Daoy (cell line): ENCODE measurements at regions not wholly inside any gene's neighbourhood (a gene's known extent, or its start where the extent isn't known, plus 50 kb on each side); places are given as distances from the start of the nearest gene placed in this dataset.

Experiments
- DNase-seq: peaks from one replicate; pipeline ENCODE4 v3.0.0-alpha.2; 2015; ENCODE audit warnings: low read depth

DNA sequence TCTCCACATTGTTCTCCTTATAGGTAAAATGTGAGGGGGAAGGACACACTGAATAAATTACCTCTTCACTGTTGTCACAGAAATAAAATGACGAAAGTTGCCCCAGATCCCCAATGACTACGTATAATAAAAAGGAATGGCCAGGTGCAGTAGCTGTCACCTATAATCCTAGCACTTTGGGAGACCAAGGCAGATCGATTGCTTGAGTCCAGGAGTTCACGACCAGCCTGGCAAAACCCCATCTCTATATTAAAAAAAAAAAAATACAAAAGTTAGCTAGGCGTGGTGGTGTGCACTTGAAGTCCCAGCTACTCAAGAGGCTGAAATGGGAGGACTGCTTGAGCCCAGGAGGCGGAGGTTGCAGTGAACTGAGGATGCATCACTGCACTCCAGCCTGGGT, 82.2 kb upstream of the APC start:
- no peak for DNase-seq

DNA sequence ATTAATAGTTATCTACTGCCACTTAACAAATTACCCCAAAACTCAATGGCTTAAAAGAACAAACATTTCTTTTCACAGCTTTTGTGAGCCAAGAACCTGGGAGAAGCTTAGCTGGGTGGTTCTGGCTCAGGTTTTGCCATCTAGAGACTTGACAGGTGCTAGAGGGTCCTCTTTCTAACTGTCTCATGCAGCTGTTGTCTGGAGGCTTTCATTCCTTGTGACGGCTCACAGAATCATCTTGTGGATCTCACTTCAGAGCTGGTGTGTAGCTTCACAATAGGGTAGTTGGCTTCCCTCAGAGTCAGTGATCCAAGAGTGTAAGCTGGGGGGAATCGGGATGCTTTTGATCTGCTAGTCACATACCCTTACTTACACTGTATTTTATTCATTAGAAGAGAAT, 81.2 kb upstream of the APC start:
- no peak for DNase-seq

DNA sequence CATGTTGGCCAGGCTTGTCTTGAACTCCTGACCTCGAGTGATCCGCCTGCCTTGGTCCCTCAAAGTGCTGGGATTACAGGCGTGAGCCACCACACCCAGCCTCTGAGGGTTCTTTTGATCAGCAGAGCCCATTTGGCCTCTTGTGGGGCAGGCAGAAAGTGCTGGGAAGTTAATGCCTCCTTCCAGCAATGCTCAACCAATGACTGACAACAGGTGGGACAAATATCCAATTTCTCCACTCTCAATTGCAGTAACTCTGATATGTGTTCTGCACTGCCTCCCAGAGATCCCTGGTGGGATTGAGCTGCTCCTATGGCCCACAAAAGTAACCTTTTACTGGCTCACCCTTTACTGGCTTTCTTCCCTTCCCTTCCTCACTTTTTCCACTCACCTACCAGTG, 79.9 kb upstream of the APC start:
- no peak for DNase-seq

DNA sequence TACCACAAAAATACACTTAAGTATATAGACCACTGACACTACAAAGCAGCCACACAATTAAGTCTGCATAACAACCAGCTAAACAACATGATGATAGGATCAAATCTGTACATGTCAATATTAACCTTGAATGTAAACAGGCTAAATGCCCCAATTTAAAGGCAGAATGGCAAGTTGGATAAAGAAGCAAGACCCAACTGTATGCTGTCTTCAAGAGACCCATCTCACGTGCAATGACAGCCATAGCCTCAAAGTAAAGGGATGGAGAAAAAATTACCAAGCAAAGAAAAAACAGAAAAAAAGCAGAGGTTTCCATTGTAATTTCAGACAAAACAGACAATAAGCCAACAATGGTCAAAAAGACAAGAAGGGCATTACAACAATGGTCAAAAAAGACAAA, 77.3 kb upstream of the APC start:
- no peak for DNase-seq

DNA sequence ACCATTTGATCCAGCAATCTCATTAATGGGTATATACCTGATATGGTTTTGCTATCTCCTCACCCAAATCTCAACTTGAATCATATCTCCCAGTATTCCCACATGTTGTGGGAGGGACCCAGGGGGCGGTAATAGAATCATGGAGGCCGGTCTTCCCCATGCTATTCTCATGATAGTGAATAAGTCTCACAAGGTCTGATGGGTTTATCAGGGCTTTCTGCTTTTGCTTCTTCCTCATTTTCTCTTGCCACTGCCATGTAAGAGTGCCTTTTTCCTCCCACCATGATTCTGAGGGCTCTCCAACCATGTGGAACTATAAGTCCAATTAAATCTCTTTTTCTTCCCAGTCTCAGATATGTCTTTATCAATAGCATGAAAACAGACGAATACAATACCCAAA, 74.5 kb upstream of the APC start:
- DNase-seq: no peak

DNA sequence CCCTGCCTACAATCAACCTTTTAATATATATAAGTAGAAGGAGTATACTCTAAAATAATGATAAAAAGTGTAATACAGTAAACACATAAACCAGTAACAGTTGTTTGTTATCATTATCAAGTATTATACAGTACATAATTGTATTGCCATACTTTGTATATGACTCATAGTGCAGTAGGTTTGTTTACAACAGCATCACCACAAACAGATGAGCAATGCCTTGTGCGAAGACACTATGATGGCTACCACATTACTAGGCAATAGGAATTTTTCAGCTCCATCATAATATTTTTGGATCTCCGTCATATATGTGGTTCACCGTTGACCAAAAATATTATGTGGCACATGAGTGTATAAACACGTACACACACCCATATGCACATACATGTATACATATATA, 69.7 kb upstream of the APC start:
- DNase-seq: no peak

DNA sequence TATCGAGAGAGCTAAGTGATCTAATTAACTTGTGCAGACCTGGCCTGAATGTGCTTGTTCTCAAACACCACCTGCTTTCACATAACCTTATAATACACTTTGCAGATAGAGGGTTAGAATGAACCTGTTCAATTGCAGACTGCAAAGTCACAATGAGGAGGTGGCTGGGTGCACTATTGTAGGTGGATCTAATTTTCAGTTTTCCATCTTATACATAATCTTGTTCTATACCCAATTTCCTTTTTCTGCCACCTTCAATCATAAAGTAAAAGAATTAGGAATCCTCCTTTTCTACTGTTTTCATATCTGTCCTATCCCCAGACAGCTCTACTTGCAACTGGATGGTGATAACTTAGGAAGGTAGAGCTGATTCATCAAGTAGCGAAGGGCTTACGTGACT, 68.8 kb upstream of the APC start:
- no peak for DNase-seq

DNA sequence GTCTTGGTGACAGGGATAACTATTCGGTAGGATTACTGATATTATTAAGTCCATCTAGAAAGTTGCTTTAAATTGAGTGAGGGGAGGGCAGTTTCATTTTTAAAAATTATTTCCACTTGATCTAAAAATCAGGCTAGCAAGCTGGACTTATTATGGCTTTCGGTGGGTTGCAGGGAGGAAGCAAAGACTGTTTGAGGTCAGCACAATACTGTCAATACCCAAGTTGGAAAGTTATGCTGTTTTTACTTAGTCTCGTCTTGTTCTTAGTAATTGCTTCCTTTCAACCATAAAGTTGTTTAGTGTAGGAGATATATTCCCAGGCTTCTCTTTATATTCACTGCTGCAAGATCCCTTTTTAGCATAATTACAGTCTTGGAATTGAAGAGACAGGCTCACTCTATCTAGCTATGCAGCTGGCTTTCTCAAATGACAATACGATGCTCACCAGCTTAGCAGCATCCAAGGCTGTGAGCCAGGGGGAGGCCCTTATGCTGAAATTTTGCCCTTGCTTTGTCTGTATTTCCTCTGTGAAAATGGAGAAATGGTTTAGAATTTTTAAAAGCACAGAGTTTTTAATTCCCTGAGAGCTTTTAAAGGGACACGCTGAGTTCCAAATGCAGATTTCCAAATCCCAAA, 68.2 kb upstream of the APC start:
- DNase-seq: no peak

DNA sequence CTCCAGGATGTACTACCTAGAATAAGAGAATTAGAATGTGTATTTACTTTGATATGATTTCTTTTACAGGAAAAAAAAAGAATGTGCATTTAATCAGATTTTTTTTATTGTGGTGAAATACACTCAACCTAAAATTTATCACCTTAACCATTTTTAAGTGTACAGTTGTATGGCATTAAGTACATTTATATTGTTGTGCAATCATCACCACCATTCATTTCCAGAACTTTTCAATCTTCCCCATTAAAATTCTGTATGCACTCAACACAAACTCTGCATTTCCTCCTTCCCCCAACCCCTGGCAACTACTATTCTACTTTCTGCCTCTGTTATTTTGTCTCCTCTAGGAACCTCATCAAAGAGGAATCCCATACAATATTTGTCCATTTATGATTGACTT, 66.0 kb upstream of the APC start:
- no peak for DNase-seq

DNA sequence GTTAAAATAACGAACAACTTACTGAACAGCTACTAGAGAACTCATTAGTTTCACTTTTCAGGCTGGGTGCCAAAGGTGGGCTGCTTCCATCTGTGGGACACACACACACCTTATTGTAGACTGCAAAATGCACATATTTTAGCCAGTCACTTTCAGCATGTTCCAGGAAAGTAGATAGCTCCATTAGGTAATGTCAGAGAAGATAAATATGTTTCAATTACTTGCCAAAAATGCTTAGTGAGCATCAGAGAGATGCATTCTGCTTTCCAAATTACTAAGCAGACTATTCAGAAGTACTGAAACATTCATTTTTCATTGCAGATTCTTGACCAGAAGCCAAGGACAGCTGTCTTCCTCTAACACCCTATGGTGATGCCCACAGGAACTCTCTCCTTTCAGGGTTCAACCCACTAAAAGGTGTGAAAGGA, 56.2 kb upstream of the APC start:
- DNase-seq: no peak

DNA sequence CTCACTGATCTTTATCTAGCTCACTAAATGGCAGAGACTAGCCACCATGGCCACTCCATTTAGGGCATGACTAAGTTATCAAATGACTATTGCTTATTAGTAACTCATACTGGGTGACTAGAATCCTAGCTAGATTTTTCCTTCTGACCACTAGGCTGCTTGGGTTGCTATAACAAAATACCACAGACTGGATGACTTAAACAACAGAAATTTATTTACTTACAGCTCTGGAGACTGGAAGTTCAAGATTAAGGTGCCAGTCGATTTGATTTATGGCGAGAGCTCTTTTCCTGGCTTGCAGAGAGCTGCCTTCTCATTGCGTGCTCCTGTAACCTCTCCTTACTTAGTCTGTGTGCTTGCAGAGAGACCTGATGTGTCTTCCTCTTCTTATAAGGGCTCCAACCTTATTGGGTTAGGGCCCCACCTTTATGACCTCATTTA, 55.0 kb upstream of the APC start:
- peak; percentile 10 for DNase-seq

DNA sequence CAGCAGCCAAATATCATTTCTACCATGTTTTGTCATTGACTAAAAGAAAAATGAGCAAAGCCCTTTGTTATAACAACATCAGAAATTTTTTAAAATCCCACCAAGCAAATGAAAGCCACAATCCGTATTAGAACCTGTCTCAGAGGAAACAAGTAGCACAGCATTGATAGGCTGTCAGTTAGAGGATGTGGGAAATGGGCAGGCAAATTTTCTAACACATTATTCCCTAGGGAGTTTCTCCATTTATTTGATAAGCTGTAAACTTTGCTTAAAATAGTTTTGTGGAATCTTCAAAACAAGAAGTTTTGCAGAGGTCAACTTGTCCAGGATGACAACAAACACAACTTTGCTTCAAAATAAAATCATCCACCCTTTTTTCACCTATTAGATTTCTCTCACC, 53.6 kb upstream of the APC start:
- DNase-seq: no peak

DNA sequence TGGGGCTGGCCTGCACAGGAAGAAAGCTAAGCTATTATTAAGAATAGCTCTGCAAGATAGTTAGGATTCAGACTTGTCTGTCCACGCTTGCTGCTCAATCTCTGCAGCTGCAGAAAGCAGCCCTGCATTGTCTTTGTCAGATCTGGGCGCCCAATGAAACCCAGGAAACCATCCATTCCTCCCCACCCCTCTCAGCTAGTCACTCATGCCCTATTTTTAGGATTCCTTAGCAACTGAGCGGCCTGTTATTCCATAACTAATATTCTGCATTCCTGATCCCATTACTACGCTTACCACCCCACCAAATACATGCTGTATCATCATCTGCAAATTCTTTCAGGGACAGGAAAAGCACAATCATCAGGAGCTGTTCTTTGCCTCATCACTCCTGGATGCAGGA, 52.9 kb upstream of the APC start:
- no peak for DNase-seq

DNA sequence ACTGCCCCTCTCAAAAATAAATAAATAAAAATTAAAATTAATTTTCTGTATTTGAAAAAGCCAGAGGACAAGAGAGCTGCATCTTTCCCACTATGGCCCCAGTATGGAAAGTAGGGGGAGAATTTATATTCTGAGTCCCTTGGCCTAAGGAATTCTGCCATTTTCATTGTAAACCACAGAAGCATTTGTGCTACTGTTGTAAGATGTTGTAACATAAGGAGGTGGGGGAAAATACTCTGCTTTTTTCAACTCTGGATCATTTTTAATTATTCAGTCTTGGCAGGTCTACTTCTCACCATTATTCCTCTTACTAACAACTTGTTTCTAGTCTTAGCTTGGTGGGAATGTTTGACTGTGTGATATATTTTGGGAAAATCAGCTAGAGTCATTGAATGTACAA, 52.3 kb upstream of the APC start:
- DNase-seq: no peak

DNA sequence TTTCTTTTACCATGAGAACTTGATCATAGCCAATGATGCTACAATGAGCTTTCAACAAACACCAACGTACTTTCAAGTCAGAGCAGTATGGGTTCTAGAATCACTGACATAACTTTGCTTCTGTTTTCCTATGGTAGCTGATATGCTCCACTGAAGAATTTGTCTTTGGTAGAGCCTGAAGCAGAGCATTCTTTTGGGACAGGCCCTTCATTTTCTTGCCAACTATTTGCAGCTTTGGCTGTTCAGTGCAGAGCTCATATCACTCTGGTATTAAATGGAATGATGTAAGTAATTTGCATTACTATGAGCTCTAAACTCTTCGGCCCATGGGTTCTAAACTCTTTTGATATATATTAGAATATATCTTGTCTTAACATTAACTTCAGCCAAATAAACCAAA, 51.8 kb upstream of the APC start:
- no peak for DNase-seq

DNA sequence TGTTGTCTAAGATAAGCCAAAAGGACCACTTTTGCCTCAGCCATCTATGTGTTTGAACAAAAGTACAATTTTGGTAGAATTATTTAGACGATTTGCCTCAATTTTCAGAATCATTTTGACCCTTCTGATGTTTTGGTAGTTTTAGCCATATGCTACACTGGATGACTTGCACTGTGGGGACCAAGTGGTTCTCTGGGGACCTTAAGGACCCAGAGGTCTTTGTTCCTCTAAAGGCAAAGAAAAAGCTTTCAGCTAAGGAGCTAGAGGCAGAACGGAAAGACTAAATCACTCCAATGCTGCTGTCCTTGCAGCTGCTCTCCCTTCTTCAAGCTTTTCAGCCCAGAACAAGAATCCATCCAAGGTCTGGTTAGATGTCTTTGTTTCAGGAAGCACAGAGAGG, 51.0 kb upstream of the APC start:
- no peak for DNase-seq

DNA sequence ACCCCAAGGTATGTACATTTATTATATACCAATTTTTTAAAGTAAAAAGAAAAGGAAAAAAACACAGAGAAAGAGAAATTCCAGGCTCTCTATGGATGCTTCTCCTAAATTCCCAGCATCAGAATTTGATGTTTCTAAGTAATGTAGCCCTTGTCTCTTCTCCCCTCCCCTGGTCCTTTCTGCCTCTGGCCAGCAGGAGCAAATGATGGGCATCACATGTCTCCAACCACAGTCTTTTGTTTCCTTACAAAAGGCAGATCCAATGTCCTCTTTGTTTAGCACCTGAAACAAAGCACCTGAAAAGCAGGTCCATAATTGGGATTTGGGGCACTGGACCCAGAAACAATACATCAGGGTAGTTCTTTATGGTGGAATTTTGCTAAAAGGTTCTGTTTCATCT, 50.4 kb upstream of the APC start:
- DNase-seq: no peak
